GM23338 (cell line): ENCODE measurements at regions not wholly inside any gene's neighbourhood (a gene's known extent, or its start where the extent isn't known, plus 50 kb on each side); places are given as distances from the start of the nearest gene placed in this dataset.
A peak's percentile ranks its signal among the peaks of the same experiment; 100 is the strongest.

Experiments used
- ATAC-seq: fragments of 200-7000 bp; cut with Tn5 transposase; 3 replicates; pipeline ENCODE4 v1.9.1; 2020
- DNase-seq: peaks from one replicate; pipeline ENCODE4 v3.0.0-alpha.2; 2015; ENCODE audit warnings: low spot score
- H2AFZ ChIP-seq: fragments of 200-600 bp; sonication (generic); 2 replicates; pipeline ENCODE4 v1.8.0; 2016; ENCODE audit warnings: antibody characterized with exemption, mild to moderate bottlenecking, moderate library complexity
- H3F3A ChIP-seq: fragments of 200-600 bp; sonication (generic); replicated peaks from 2 replicates; pipeline ENCODE4 v1.8.0; 2017; ENCODE audit warnings: antibody characterized with exemption, mixed run types, low read depth
- H3K27ac ChIP-seq: fragments of 200-600 bp; sonication (generic); 2 replicates; pipeline ENCODE4 v1.6.1; 2016; ENCODE audit warnings: low read depth
- H3K27me3 ChIP-seq: fragments of 200-600 bp; sonication (generic); 2 replicates; pipeline ENCODE4 v1.8.0; 2016; ENCODE audit warnings: mild to moderate bottlenecking, mixed run types, moderate library complexity; ENCODE audit not compliant: insufficient read depth
- H3K36me3 ChIP-seq: fragments of 200-600 bp; sonication (generic); 2 replicates; pipeline ENCODE4 v1.8.0; 2016; ENCODE audit warnings: mild to moderate bottlenecking; ENCODE audit not compliant: insufficient read depth
- H3K4me1 ChIP-seq: fragments of 200-600 bp; sonication (generic); 2 replicates; pipeline ENCODE4 v1.8.0; 2016; ENCODE audit warnings: mild to moderate bottlenecking, moderate library complexity; ENCODE audit not compliant: insufficient read depth
- H3K4me2 ChIP-seq: fragments of 200-600 bp; sonication (generic); 2 replicates; pipeline ENCODE4 v1.7.1; 2017; ENCODE audit warnings: mixed run types
- H3K4me3 ChIP-seq: fragments of 200-600 bp; sonication (generic); 2 replicates; pipeline ENCODE4 v1.6.1; 2016; ENCODE audit warnings: mixed run types
- H3K79me2 ChIP-seq: fragments of 200-600 bp; sonication (generic); replicated peaks from 2 replicates; pipeline ENCODE4 v1.8.0; 2017; ENCODE audit warnings: mild to moderate bottlenecking; ENCODE audit not compliant: insufficient read depth
- H3K9me2 ChIP-seq: fragments of 200-600 bp; sonication (generic); 2 replicates; pipeline ENCODE4 v1.8.0; 2017; ENCODE audit not compliant: insufficient read depth
- H4K20me1 ChIP-seq: fragments of 200-600 bp; sonication (generic); replicated peaks from 2 replicates; pipeline ENCODE4 v1.8.0; 2017; ENCODE audit warnings: mild to moderate bottlenecking; ENCODE audit not compliant: insufficient read depth
- H3K27ac Mint-ChIP-seq: 2 replicates; pipeline ENCODE4 v1.8.0; 2020; ENCODE audit warnings: inconsistent platforms, mild to moderate bottlenecking, moderate library complexity, mixed read lengths
- H3K27me3 Mint-ChIP-seq: 3 replicates; pipeline ENCODE4 v1.8.0; 2022; ENCODE audit warnings: low read depth, mild to moderate bottlenecking, moderate library complexity, mixed read lengths, inconsistent platforms; ENCODE audit not compliant: insufficient read depth, poor library complexity
- H3K36me3 Mint-ChIP-seq: 3 replicates; pipeline ENCODE4 v1.8.0; 2021; ENCODE audit warnings: low read depth, mild to moderate bottlenecking, inconsistent platforms, moderate library complexity, mixed read lengths
- H3K4me1 Mint-ChIP-seq: 3 replicates; pipeline ENCODE4 v1.8.0; 2020; ENCODE audit warnings: mild to moderate bottlenecking, inconsistent platforms, mixed read lengths
- H3K4me3 Mint-ChIP-seq: 3 replicates; pipeline ENCODE4 v1.8.0; 2021; ENCODE audit warnings: moderate library complexity, mild to moderate bottlenecking, inconsistent platforms, mixed read lengths
- H3K9me3 Mint-ChIP-seq: 3 replicates; pipeline ENCODE4 v1.8.0; 2020; ENCODE audit warnings: moderate library complexity, mild to moderate bottlenecking, inconsistent platforms, mixed read lengths
- CREB1 ChIP-seq: fragments of 250-450 bp; sonication (Bioruptor Pico); IDR thresholded peaks from 2 replicates; pipeline ENCODE4 v1.5.0; 2020; ENCODE audit warnings: low read depth, mild to moderate bottlenecking, moderate library complexity
- EZH2 ChIP-seq: fragments of 200-600 bp; sonication (generic); IDR thresholded peaks from one replicate; pipeline ENCODE4 v1.8.0; 2017; ENCODE audit warnings: antibody characterized with exemption, mild to moderate bottlenecking, low read depth; ENCODE audit not compliant: unreplicated experiment
- EZH2phosphoT487 ChIP-seq: fragments of 200-600 bp; sonication (generic); IDR thresholded peaks from one replicate; pipeline ENCODE4 v1.8.1; 2018; ENCODE audit warnings: antibody characterized with exemption; ENCODE audit not compliant: unreplicated experiment
- JUNB ChIP-seq: IDR thresholded peaks from one replicate; pipeline ENCODE4 v1.6.1; 2016; ENCODE audit warnings: antibody characterized with exemption; ENCODE audit not compliant: unreplicated experiment
- NANOG ChIP-seq: IDR thresholded peaks from 2 replicates; pipeline ENCODE4 v1.6.1; 2016; ENCODE audit warnings: antibody characterized with exemption, borderline replicate concordance
- POLR2AphosphoS5 ChIP-seq: IDR thresholded peaks from 2 replicates; pipeline ENCODE4 v1.6.1; 2016; ENCODE audit warnings: antibody characterized with exemption, low read depth
- STAT1 ChIP-seq: IDR thresholded peaks from one replicate; pipeline ENCODE4 v1.6.1; 2016; ENCODE audit warnings: antibody characterized with exemption; ENCODE audit not compliant: unreplicated experiment
- ZNF114 ChIP-seq: fragments of 250-450 bp; sonication (Bioruptor Pico); IDR thresholded peaks from 2 replicates; pipeline ENCODE4 v1.5.0; 2020; ENCODE audit warnings: mild to moderate bottlenecking, moderate library complexity
- ZNF331 ChIP-seq: fragments of 250-450 bp; sonication (Bioruptor Pico); IDR thresholded peaks from 2 replicates; pipeline ENCODE4 v1.5.0; 2020; ENCODE audit warnings: low read depth, mild to moderate bottlenecking, moderate library complexity
- TF ChIP-seq, protein P1 (sequence below): IDR thresholded peaks from one replicate; pipeline ENCODE4 v1.6.1; 2018; ENCODE audit warnings: antibody characterized with exemption; ENCODE audit not compliant: unreplicated experiment
- TF ChIP-seq, protein P2 (sequence below), 2 experiments: fragments of 200-600 bp in 1 of 2; sonication (generic) in 1 of 2; conservative IDR thresholded peaks; 2 replicates each; pipeline versions ENCODE4 v1.5.1 to v1.6.1; 2016 to 2017; ENCODE audit warnings: antibody characterized with exemption in 2 of 2, low read depth in 2 of 2, mild to moderate bottlenecking in 2 of 2, moderate library complexity in 1 of 2
- TF ChIP-seq, protein P3 (sequence below): fragments of 250-450 bp; sonication (Bioruptor Pico); IDR thresholded peaks from 2 replicates; pipeline ENCODE4 v1.5.0; 2020; ENCODE audit warnings: mild to moderate bottlenecking, moderate library complexity
- TF ChIP-seq, protein P4 (sequence below): IDR thresholded peaks from 2 replicates; pipeline ENCODE4 v1.6.1; 2016; ENCODE audit warnings: antibody characterized with exemption

DNA sequence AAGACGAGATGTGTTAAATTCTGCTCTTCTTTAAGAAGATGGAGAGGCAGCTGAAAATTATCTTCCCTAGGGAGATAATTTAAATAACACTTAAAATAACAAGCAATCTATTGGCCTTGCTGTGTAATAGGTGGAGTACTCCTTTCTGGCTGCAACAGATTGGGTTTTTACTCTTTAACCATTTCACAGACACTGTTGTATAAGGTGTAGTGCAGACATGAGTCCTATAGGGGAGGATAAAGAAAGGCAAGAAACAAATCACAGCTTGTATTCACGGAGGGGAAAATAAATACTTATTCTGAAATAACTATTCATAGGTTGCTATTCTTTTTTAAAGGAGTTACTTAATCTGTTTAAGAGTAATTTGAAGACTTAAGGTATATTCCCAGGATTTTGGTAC, 252.0 kb downstream of the ZPLD1 start:
- Histone ChIP-seq H3K79me2 (no peaks in the 10 kb centered on the region), H3K4me3 (no peak overlapping the region), H3K9me2 (no peaks in the 10 kb centered on the region; the same call in none of the 2 replicates), H3K27me3 (no peaks in the 10 kb centered on the region), H3F3A (peaks cover 5% of the 10 kb centered on the region; the same call in 1 of the 2 replicates), H3K4me2 (peak overlapping the region; percentile 33), H4K20me1 (no peaks in the 10 kb centered on the region), H2AFZ (no peak overlapping the region), H3K4me1 (peaks cover 16% of the 10 kb centered on the region), H3K36me3 (no peaks in the 10 kb centered on the region), H3K27ac (0 out of 2 replicates have a peak overlapping the region, but pooled peaks have one; percentile 14)
- peaks cover 24% of the 10 kb centered on the region for H3K4me1 Mint-ChIP-seq
- peak overlapping the region; percentile 14; the same call in 1 of the 2 replicates for H3K27ac Mint-ChIP-seq
- no peak overlapping the region for H3K4me3 Mint-ChIP-seq
- H3K27me3 Mint-ChIP-seq: peaks cover 3% of the 10 kb centered on the region
- DNase-seq: peak; percentile 19
- peaks cover 13% of the 10 kb centered on the region for H3K9me3 Mint-ChIP-seq
- no peak; the same call in 2 of the 3 replicates for ATAC-seq
- H3K36me3 Mint-ChIP-seq: peaks cover 23% of the 10 kb centered on the region
- TF ChIP-seq, protein P1, sequence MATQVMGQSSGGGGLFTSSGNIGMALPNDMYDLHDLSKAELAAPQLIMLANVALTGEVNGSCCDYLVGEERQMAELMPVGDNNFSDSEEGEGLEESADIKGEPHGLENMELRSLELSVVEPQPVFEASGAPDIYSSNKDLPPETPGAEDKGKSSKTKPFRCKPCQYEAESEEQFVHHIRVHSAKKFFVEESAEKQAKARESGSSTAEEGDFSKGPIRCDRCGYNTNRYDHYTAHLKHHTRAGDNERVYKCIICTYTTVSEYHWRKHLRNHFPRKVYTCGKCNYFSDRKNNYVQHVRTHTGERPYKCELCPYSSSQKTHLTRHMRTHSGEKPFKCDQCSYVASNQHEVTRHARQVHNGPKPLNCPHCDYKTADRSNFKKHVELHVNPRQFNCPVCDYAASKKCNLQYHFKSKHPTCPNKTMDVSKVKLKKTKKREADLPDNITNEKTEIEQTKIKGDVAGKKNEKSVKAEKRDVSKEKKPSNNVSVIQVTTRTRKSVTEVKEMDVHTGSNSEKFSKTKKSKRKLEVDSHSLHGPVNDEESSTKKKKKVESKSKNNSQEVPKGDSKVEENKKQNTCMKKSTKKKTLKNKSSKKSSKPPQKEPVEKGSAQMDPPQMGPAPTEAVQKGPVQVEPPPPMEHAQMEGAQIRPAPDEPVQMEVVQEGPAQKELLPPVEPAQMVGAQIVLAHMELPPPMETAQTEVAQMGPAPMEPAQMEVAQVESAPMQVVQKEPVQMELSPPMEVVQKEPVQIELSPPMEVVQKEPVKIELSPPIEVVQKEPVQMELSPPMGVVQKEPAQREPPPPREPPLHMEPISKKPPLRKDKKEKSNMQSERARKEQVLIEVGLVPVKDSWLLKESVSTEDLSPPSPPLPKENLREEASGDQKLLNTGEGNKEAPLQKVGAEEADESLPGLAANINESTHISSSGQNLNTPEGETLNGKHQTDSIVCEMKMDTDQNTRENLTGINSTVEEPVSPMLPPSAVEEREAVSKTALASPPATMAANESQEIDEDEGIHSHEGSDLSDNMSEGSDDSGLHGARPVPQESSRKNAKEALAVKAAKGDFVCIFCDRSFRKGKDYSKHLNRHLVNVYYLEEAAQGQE: no peak
- TF ChIP-seq ZNF331 (CRISPR knock-in tag): no peak
- TF ChIP-seq JUNB: no peak
- TF ChIP-seq ZNF114 (CRISPR knock-in tag): no peak
- no peak for TF ChIP-seq NANOG
- no peak for TF ChIP-seq POLR2AphosphoS5
- TF ChIP-seq, protein P2, sequence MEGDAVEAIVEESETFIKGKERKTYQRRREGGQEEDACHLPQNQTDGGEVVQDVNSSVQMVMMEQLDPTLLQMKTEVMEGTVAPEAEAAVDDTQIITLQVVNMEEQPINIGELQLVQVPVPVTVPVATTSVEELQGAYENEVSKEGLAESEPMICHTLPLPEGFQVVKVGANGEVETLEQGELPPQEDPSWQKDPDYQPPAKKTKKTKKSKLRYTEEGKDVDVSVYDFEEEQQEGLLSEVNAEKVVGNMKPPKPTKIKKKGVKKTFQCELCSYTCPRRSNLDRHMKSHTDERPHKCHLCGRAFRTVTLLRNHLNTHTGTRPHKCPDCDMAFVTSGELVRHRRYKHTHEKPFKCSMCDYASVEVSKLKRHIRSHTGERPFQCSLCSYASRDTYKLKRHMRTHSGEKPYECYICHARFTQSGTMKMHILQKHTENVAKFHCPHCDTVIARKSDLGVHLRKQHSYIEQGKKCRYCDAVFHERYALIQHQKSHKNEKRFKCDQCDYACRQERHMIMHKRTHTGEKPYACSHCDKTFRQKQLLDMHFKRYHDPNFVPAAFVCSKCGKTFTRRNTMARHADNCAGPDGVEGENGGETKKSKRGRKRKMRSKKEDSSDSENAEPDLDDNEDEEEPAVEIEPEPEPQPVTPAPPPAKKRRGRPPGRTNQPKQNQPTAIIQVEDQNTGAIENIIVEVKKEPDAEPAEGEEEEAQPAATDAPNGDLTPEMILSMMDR (conservative IDR thresholded peaks at IDR 0.05; ENCODE audit: low read depth in 2 of 2): no peak
- TF ChIP-seq, protein P3, sequence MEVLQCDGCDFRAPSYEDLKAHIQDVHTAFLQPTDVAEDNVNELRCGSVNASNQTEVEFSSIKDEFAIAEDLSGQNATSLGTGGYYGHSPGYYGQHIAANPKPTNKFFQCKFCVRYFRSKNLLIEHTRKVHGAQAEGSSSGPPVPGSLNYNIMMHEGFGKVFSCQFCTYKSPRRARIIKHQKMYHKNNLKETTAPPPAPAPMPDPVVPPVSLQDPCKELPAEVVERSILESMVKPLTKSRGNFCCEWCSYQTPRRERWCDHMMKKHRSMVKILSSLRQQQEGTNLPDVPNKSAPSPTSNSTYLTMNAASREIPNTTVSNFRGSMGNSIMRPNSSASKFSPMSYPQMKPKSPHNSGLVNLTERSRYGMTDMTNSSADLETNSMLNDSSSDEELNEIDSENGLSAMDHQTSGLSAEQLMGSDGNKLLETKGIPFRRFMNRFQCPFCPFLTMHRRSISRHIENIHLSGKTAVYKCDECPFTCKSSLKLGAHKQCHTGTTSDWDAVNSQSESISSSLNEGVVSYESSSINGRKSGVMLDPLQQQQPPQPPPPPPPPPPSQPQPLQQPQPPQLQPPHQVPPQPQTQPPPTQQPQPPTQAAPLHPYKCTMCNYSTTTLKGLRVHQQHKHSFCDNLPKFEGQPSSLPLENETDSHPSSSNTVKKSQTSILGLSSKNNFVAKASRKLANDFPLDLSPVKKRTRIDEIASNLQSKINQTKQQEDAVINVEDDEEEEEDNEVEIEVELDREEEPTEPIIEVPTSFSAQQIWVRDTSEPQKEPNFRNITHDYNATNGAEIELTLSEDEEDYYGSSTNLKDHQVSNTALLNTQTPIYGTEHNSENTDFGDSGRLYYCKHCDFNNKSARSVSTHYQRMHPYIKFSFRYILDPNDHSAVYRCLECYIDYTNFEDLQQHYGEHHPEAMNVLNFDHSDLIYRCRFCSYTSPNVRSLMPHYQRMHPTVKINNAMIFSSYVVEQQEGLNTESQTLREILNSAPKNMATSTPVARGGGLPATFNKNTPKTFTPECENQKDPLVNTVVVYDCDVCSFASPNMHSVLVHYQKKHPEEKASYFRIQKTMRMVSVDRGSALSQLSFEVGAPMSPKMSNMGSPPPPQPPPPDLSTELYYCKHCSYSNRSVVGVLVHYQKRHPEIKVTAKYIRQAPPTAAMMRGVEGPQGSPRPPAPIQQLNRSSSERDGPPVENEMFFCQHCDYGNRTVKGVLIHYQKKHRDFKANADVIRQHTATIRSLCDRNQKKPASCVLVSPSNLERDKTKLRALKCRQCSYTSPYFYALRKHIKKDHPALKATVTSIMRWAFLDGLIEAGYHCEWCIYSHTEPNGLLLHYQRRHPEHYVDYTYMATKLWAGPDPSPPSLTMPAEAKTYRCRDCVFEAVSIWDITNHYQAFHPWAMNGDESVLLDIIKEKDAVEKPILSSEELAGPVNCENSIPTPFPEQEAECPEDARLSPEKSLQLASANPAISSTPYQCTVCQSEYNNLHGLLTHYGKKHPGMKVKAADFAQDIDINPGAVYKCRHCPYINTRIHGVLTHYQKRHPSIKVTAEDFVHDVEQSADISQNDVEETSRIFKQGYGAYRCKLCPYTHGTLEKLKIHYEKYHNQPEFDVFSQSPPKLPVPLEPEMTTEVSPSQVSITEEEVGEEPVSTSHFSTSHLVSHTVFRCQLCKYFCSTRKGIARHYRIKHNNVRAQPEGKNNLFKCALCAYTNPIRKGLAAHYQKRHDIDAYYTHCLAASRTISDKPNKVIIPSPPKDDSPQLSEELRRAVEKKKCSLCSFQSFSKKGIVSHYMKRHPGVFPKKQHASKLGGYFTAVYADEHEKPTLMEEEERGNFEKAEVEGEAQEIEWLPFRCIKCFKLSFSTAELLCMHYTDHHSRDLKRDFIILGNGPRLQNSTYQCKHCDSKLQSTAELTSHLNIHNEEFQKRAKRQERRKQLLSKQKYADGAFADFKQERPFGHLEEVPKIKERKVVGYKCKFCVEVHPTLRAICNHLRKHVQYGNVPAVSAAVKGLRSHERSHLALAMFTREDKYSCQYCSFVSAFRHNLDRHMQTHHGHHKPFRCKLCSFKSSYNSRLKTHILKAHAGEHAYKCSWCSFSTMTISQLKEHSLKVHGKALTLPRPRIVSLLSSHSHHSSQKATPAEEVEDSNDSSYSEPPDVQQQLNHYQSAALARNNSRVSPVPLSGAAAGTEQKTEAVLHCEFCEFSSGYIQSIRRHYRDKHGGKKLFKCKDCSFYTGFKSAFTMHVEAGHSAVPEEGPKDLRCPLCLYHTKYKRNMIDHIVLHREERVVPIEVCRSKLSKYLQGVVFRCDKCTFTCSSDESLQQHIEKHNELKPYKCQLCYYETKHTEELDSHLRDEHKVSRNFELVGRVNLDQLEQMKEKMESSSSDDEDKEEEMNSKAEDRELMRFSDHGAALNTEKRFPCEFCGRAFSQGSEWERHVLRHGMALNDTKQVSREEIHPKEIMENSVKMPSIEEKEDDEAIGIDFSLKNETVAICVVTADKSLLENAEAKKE (CRISPR knock-in tag): no peak
- TF ChIP-seq STAT1: no peak
- TF ChIP-seq, protein P4, sequence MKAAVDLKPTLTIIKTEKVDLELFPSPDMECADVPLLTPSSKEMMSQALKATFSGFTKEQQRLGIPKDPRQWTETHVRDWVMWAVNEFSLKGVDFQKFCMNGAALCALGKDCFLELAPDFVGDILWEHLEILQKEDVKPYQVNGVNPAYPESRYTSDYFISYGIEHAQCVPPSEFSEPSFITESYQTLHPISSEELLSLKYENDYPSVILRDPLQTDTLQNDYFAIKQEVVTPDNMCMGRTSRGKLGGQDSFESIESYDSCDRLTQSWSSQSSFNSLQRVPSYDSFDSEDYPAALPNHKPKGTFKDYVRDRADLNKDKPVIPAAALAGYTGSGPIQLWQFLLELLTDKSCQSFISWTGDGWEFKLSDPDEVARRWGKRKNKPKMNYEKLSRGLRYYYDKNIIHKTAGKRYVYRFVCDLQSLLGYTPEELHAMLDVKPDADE: no peak
- TF ChIP-seq CREB1 (CRISPR knock-in tag): no peak
- no peak for TF ChIP-seq EZH2phosphoT487
- no peak for TF ChIP-seq EZH2
